ENCODE measurements at regions not wholly inside any gene's neighbourhood (a gene's known extent, or its start where the extent isn't known, plus 50 kb on each side); places are given as distances from the start of the nearest gene placed in this dataset.
"Not testable (repeated sequence)": the region's sequence is repeated elsewhere in the genome, so short reads cannot be mapped to it uniquely, and the experiment has no call there.

DNA sequence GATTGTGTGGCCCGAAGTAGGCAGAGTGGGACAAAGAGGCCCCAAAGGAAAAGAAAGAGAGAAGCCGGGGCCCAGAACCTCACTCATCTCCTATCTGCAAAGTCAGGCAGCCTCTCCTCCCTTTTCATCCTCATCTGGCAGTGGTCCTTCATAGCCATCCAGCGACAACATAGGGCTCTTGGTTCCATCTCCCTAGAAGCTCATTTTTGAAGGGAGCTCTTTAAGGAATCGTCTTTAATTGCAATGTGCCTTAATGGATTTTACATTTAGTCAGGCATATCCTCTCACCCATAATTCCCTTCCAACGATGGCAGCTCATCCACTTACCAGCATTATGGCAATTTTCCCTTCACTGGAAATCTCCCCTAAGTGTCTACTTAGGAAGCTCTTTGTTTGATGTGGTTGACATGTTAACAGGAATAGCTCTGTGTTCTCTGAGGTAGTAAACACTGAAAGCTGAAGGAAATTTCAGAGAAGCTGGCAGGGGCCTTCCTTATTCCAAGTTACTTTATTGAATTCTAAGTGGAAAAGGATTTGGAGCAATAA lies 780.6 kb downstream of the TSN start:
- DNase-seq (ENCODE audit: low read depth in 3 of 3): no peak

DNA sequence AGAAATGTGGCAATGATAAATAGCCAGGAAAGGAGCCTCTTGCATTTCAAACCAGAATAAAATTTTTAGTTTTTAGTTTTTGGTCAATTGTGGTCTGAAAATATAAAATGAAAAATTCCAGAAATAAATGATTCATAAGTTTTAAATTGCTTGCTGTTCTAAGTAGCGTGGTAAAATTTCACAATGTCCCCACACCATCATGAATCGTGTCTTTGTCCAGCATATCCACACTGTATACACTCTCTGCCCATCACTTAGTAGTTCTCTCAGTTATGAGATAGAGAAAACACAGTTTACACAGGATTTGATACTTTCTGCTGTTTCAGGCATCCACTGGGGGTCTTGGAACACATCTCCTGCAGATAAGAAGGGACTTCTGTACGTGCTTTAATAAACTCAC lies 783.9 kb downstream of the TSN start:
- DNase-seq (ENCODE audit: low read depth in 3 of 3): no peak

- no peak for DNase-seq (ENCODE audit: low read depth in 3 of 3)
Observed at GRCh38 chr2:122539920-122540319, 784.5 kb downstream of the TSN start.

DNA sequence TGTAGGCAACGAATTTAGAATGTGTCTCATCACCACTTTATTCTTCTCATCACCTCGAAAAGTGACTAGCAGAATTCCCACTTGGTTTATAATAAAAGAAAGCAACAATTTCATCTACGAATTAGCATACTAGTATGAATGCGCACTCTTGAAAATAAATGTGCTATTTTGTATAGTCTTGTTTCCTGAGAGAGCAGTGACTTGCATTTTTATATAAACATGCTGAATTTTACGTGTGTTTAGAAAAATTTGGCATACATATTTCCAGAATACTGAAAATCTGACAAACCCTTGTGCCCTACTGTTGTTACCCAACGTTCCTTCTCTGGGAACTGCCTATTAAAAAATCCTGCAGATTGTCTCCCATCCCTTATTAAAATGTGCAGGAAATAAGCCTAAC lies 786.8 kb downstream of the TSN start:
- DNase-seq (ENCODE audit: low read depth in 3 of 3): no peak

- no peak for DNase-seq (ENCODE audit: low read depth in 3 of 3)
Observed at GRCh38 chr2:122542646-122543045, 787.2 kb downstream of the TSN start.

GRCh38 chr2:122543815-122544214 lies 788.4 kb downstream of the TSN start:
- DNase-seq (ENCODE audit: low read depth in 3 of 3): no peak

DNA sequence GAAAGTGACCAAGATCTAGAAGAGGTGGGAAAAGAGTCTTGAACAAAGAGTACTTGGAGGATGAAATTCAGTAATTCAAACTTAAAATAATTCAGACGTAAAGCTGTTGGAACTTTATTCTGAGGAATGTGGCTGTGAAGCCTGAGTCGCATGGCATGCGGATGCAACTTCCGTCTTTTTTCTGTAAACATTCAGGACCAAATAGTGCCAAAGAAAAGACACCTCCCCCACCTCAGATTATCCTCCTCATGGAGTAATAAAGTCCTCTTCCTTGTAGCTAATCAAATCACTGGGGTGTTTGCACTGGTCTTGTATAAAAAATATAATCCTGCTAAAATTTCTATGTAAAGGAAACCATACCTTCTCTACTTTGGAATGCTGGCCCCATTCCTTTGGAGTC lies 790.4 kb downstream of the TSN start:
- DNase-seq (ENCODE audit: low read depth in 3 of 3): no peak

DNA sequence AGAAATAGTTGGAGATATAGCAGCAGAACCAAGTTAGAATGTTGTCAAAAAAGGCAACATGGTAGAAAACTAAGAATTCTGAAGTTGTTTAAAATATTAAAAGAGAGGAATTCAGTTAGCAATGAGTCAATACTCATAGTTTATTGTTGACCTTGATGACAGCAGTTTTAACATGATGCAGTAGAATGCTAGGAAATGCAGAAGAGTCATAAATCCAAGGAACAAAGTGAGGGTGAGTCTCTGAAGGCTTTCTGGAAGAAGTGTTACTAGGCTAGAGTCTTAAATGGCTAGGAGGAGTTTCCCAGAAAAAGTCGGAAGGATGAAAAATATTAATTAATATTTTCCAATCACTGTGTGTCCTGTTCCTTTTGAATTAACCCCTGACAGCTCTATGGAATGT lies 807.3 kb downstream of the TSN start:
- no peak for DNase-seq (ENCODE audit: low read depth in 3 of 3)

GRCh38 chr2:122563781-122564180 lies 808.3 kb downstream of the TSN start:
- DNase-seq (ENCODE audit: low read depth in 3 of 3): no peak

- DNase-seq (ENCODE audit: low read depth in 3 of 3): no peak
Observed at GRCh38 chr2:122564843-122565242, 809.4 kb downstream of the TSN start.

- DNase-seq (ENCODE audit: low read depth in 3 of 3): no peak
Observed at GRCh38 chr2:122565364-122565763, 809.9 kb downstream of the TSN start.

DNA sequence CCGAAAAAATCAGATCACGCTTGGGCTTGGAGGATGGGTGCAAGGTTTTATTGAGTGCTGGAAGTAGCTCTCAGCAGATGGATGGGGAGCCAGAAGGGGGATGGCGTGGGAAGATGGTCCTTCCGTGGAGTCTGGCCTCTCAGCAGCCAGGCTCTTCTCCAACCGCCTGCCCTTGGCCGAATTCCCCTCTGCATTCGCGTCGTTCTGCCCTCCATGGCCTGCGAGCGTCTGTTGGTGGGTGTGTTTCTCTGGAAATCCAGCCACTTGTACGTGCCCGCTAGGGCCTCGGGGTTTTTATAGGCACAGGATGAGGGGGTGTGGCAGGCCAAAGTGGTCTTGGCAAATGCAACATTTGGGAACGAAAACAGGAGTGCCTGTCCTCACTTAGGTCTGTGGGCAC lies 815.2 kb downstream of the TSN start:
- no peak for DNase-seq (ENCODE audit: low read depth in 3 of 3)

GRCh38 chr2:122571471-122571870 lies 816.0 kb downstream of the TSN start:
- DNase-seq (ENCODE audit: low read depth in 3 of 3): not testable (repeated sequence)

- DNase-seq (ENCODE audit: low read depth in 3 of 3): no peak
Observed at GRCh38 chr2:122575076-122575475, 819.6 kb downstream of the TSN start.

GRCh38 chr2:122583159-122583917 lies 827.9 kb downstream of the TSN start:
- DNase-seq (ENCODE audit: low read depth in 3 of 3): no peak

DNA sequence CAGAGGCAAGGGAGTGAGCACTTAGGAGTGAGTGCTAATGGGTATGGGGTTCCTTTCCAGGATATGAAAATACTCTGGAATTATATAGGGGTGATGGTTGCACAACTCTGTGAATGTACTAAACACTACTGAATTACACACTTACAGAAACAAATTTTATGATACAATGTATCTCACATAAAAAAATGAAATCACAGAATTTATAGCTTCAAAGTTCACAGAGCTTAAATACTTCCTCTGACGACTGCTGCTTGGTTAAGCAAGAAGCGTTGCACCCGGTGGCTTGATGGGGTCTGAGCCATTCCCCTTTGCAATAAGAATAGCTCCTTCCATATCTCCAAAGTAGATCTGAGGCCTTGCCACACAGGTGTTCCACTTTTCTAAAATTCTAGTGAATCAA lies 835.1 kb downstream of the TSN start:
- no peak for DNase-seq (ENCODE audit: low read depth in 3 of 3)

GRCh38 chr2:122595065-122595464 lies 839.6 kb downstream of the TSN start:
- no peak for DNase-seq (ENCODE audit: low read depth in 3 of 3)

- no peak for DNase-seq (ENCODE audit: low read depth in 3 of 3)
Observed at GRCh38 chr2:122596598-122596997, 841.1 kb downstream of the TSN start.

GRCh38 chr2:122598784-122599183 lies 843.3 kb downstream of the TSN start:
- no peak for DNase-seq (ENCODE audit: low read depth in 3 of 3)

DNA sequence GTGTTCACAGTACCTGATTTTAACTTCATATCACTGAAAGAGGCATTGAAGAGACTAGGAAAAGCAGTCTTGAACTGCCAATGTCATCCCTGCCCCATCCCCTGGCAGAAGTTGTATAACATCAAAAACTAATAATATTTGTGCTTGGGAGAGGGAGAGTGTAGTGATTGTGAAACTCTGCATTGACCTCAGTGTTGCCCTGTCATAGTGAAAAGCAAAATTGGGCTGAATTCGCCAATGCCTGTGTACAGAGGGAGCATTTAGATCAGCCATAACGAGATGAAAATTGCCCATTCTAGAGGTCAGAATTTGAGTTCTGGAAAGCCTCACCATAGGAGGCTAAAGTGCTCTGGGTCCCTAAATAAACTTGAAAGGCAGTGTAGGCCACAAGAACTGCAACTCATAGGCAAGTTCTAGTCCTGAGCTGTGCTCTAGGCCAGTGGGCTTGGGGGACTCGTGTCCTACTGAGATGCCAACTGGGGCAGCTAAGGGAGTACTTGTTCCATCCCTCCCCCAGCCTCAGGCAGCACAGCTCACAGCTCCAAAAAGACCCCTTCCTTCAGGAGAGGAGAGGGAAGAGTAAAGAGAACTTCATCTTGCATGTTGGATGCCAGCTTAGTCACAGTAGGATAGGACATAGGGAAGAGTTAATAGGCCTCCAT lies 855.6 kb downstream of the TSN start:
- no peak for DNase-seq (ENCODE audit: low read depth in 3 of 3)

GRCh38 chr2:122622934-122623333 lies 867.5 kb downstream of the TSN start:
- no peak for DNase-seq (ENCODE audit: low read depth in 3 of 3)

DNA sequence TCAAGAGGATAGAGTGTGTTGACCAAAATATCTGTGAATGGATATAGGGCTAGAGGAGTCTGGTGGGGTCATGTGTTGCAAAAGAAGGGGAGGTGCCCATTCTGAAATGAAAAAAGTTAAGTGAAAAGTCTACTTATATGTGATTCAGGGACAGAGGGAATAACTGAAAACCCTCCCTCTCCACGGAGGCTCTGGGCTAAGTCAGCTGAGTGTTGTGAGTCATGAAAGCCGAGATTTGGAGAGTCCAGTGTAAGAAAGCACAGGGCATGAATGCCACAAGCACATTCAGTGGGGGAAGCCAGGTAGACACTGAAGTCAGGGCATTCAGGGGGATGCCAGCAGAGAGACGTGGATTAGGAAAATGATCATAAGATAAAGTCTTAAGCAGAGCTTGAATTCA lies 871.9 kb downstream of the TSN start:
- no peak for DNase-seq (ENCODE audit: low read depth in 3 of 3)

DNA sequence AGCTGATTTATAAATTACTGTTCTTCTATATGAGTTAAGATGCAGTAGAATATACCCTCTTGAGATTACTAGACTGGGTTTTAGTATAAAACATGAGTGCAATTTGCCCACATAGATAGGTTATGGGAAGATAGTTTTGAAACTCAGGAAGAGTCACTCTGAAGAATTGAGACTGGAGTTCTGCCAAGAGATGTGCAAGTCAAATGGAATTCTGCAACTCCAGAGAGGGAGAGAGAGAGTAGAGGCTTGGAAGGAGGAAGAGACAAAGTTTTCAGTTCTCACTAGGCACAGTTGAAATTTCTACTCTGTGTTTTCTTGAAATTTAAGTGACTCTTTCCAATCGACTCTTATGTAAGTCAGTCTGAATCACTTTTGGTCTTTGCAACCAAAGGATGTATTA lies 878.8 kb downstream of the TSN start:
- DNase-seq (ENCODE audit: low read depth in 3 of 3): no peak

Measured in stimulated activated CD4-positive, alpha-beta T cell treated with anti-CD3 and anti-CD28 coated beads, TNF-alpha, amount 100 ng/mL, for 4 hours (primary cell).